ENCODE measurements at regions not wholly inside any gene's neighbourhood (a gene's known extent, or its start where the extent isn't known, plus 50 kb on each side); places are given as distances from the start of the nearest gene placed in this dataset.

GRCh38 chr5:107295914-107296313, 374.8 kb downstream of the EFNA5 start:
- peaks cover 4% of the 10 kb centered on the region for H3K36me3 Mint-ChIP-seq (ENCODE audit: insufficient read depth, unreplicated experiment)

GRCh38 chr5:107294669-107295068, 376.1 kb downstream of the EFNA5 start:
- H3K36me3 Mint-ChIP-seq (ENCODE audit: insufficient read depth, unreplicated experiment): peaks cover 4% of the 10 kb centered on the region
- H3K27ac Mint-ChIP-seq (ENCODE audit: unreplicated experiment): no peak overlapping the region
- H3K27me3 Mint-ChIP-seq (ENCODE audit: unreplicated experiment): no peaks in the 10 kb centered on the region

More at GRCh38 chr5:107295914-107296313, 374.8 kb downstream of the EFNA5 start:
- no peak overlapping the region for H3K27ac Mint-ChIP-seq (ENCODE audit: unreplicated experiment)
- intact Hi-C loops (cut with micrococcal nuclease; ENCODE audit: unreplicated experiment): no loop called here
- peaks cover 25% of the 10 kb centered on the region for H3K4me1 Mint-ChIP-seq (ENCODE audit: low read depth, unreplicated experiment)
- H3K27me3 Mint-ChIP-seq (ENCODE audit: unreplicated experiment): no peaks in the 10 kb centered on the region
- CTCF ChIA-PET: interaction anchor here (1.3 kb wide), 1 partner anchor 12 kb away, joined by 3 read pairs; no protein-coding TSS in a partner anchor
- H3K4me3 Mint-ChIP-seq (ENCODE audit: low read depth, unreplicated experiment): no peak overlapping the region
- no peak for TF ChIP-seq CTCF (IDR thresholded peaks at IDR 0.05; ENCODE audit: unreplicated experiment)
- no peak for DNase-seq
- BruUV-seq (replicated peaks): no TSS peak
- no peaks in the 10 kb centered on the region for H3K9me3 Mint-ChIP-seq (ENCODE audit: low read depth, unreplicated experiment)

DNA sequence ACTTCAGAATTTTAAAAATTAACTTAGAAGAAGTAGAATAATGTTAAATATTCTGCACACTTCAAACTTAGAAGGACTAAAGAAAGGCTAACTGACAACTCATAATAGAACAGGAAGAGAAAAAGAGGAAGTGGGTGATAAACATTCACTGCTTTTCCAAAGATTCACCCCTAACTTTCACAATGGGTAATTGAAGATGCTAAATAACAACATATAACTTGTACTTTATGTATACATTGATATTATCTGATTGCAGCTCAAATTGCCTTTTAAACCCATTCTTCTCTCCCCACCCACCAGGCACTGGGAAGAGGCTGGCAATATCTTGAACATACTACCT, 376.6 kb downstream of the EFNA5 start:
- BruUV-seq (replicated peaks): no TSS peak
- no peak for DNase-seq
- H3K27ac Mint-ChIP-seq (ENCODE audit: unreplicated experiment): no peak overlapping the region
- H3K36me3 Mint-ChIP-seq (ENCODE audit: insufficient read depth, unreplicated experiment): peaks cover 9% of the 10 kb centered on the region
- TF ChIP-seq CTCF (IDR thresholded peaks at IDR 0.05; ENCODE audit: unreplicated experiment): no peak
- H3K4me3 Mint-ChIP-seq (ENCODE audit: low read depth, unreplicated experiment): no peak overlapping the region
- CTCF ChIA-PET: no interaction called here
- intact Hi-C loops (cut with micrococcal nuclease; ENCODE audit: unreplicated experiment): no loop called here
- H3K9me3 Mint-ChIP-seq (ENCODE audit: low read depth, unreplicated experiment): no peaks in the 10 kb centered on the region
- H3K4me1 Mint-ChIP-seq (ENCODE audit: low read depth, unreplicated experiment): peaks cover 39% of the 10 kb centered on the region
- H3K27me3 Mint-ChIP-seq (ENCODE audit: unreplicated experiment): no peaks in the 10 kb centered on the region

More at GRCh38 chr5:107294669-107295068, 376.1 kb downstream of the EFNA5 start:
- no peaks in the 10 kb centered on the region for H3K9me3 Mint-ChIP-seq (ENCODE audit: low read depth, unreplicated experiment)
- H3K4me3 Mint-ChIP-seq (ENCODE audit: low read depth, unreplicated experiment): no peak overlapping the region
- CTCF ChIA-PET: no interaction called here
- no TSS peak for BruUV-seq (replicated peaks)
- intact Hi-C loops (cut with micrococcal nuclease; ENCODE audit: unreplicated experiment): no loop called here
- DNase-seq: no peak
- H3K4me1 Mint-ChIP-seq (ENCODE audit: low read depth, unreplicated experiment): peaks cover 34% of the 10 kb centered on the region
- TF ChIP-seq CTCF (IDR thresholded peaks at IDR 0.05; ENCODE audit: unreplicated experiment): no peak

- Mint-ChIP-seq H3K27me3 (ENCODE audit: unreplicated experiment) (no peaks in the 10 kb centered on the region), H3K9me3 (ENCODE audit: low read depth, unreplicated experiment) (no peaks in the 10 kb centered on the region), H3K4me3 (ENCODE audit: low read depth, unreplicated experiment) (no peak overlapping the region), H3K27ac (ENCODE audit: unreplicated experiment) (no peak overlapping the region), H3K36me3 (ENCODE audit: insufficient read depth, unreplicated experiment) (peaks cover 11% of the 10 kb centered on the region), H3K4me1 (ENCODE audit: low read depth, unreplicated experiment) (peaks cover 44% of the 10 kb centered on the region)
- CTCF ChIA-PET: no interaction called here
- no peak for TF ChIP-seq CTCF (IDR thresholded peaks at IDR 0.05; ENCODE audit: unreplicated experiment)
- BruUV-seq (replicated peaks): no TSS peak
- DNase-seq: no peak
- intact Hi-C loops (cut with micrococcal nuclease; ENCODE audit: unreplicated experiment): no loop called here
These were observed 377.1 kb downstream of the EFNA5 start for GRCh38 chr5:107293541-107294210.

All from Calu3 (cell line).